Activated T-helper 1 cell treated with anti-CD3 and anti-CD28 coated beads, Interleukin-2, amount 50 U/mL, for 16 hours (primary cell): ENCODE measurements at regions not wholly inside any gene's neighbourhood (a gene's known extent, or its start where the extent isn't known, plus 50 kb on each side); places are given as distances from the start of the nearest gene placed in this dataset.

Experiments used
- DNase-seq, 2 donors: peaks; one replicate each; pipeline ENCODE4 v3.0.0-alpha.2; 2020; ENCODE audit warnings: low read depth in 1 of 2, low spot score in 1 of 2

DNA sequence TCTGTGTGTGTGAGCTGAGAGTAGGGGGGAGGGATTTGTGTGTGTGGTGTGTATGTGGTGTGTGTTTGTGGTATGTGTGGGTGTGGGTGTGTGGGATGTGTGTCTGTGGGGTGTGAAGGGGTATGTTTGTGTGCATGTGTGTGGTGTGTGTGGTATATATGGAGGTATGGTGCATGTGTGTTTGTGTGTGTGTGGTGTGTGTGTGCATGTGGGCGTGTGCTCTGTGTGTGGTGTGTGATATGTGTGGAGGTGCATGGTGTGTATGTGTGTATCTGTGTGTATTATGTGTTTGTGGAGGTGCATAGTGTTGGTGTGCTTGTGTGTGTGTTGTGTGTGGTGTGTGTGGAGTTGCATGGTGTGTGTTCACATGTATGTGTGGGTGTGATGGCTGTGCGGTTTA lies 106.0 kb downstream of the CMPK2 start:
- DNase-seq: no peak

DNA sequence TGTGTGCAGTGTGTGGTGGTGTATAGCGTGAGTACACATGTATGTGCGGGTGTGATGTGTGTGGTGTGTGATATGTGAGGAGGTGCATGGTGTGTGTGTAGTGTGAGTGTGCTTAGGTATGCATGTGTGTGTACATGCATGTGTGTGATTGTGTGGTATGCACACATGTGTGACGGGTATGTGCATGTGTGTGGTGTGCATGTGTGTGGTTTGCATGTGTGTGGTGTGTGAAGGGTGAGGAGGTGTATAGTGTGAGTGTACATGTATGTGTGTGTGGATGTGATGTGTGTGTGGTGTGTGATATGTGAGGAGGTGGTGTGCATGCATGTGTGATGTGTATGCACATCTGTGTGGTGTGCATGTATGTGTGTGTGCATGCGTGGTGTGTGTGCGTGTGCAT lies 105.6 kb downstream of the CMPK2 start:
- no peak for DNase-seq

DNA sequence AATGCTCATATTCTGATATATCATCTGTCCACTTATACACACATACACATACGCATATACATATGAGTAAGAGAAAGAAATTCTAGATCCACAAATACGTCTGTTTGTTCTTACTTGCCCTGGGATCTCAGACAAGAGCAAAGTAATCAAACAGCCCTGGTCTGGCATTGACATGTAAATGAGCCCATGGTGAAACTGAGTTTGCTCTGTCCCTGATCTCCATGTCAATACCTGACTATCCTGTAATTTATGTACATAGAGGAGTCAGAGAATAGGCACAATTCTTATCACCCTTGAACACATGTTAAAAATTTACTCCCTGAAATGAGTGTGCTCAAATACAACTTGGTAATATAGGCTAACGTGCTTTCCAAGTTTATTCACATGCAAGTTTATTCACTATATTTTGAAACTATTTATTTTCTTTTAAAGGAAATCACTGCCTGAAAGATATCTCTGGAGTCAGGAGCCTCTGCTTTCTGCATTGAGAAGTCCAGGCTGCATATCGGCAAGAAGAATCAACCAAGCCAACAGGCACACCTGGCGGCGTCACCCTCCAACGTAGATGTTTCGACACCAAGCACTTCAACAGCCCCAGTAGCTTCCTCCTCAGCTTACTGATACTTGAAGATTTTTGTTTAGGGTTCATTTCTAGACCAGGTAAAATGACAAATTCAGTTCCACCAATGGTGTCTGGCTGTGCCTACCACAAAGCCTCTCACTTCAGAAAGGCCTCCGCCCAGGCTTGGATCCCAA lies 100.6 kb downstream of the CMPK2 start:
- no peak for DNase-seq

DNA sequence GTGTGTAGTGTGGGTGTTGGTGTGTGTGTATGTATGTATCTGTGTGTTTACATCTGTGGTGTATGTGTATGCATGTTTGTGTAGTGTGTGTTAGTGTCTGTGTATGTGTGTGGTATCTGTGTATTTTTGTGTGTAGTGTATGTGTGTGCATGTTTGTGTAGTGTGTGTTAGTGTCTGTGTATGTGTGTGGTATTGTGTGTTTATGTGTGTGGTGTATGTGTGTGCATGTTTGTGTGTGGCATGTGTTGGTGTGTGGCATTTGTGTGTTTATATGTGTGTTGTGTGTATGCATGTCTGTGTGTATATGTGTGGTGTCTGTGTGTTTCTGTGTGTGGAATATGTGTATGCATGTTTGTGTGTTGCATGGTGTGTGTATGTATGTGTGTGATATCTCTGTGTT lies 96.4 kb downstream of the CMPK2 start:
- DNase-seq: no peak

DNA sequence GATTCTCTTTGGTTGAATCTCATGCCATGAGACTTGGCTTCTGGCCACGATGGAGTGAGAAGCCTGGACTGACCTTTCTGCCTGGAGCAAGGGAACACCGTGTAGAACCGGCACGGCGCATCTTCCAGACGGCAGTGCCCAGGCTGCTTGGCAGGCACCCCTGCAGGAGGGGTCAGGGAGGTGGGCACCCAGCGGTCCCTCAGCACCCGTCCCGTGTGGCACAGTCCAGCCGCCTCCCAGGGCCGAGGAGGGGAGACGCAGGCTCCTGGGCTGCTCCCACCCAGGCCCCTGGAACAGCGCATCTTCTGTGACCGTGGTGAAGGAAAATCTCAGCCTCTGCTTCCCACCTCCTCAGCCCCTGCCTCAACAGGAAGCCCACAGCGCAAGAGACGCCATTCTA lies 95.7 kb downstream of the CMPK2 start:
- DNase-seq: no peak

DNA sequence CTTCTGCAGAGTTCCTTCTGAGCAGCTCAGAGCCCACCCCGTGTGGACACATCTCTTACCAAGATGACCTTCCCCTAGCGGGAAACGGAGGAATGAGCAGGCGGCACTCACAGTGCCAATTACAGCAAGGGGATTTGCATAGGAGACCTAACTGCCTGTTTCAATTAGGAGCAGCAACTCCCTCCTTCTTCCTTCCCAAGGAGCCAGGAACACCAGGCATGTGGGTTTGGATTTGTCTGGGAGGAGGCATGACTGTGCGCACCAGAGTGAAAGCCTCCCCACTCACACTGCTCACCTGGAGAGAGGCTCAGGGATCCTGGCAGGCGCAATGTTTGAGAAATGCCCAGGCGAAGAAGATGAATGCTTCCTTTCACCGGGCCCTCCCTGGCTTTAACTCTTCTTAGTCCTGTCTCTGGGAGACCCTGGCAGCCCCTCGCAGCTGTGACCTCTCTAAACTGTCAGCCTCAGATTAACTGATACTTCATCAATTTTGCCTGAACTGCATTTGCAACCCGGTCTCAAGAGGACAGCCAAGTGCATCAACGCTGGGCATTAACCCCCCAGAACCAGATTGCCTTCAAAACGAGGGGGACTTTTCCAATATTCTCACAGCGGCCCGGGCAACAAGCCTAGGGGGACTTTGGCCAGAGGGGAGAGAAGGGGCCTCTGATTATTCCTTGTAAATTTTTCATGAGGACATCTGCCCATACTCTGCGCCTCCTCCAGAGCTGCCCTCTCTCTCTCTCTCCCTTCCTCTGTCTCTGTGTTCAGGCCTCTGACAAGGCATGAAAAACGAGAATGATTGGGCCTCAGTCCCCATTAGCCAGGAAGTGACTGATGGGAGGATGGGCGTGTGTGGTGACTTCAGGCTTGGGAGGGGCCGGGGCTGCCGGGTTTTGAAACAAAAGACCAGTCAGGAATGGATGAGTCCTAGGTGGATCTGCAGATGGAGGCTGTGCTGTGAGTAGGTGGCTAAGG lies 93.8 kb downstream of the CMPK2 start:
- DNase-seq: no peak

DNA sequence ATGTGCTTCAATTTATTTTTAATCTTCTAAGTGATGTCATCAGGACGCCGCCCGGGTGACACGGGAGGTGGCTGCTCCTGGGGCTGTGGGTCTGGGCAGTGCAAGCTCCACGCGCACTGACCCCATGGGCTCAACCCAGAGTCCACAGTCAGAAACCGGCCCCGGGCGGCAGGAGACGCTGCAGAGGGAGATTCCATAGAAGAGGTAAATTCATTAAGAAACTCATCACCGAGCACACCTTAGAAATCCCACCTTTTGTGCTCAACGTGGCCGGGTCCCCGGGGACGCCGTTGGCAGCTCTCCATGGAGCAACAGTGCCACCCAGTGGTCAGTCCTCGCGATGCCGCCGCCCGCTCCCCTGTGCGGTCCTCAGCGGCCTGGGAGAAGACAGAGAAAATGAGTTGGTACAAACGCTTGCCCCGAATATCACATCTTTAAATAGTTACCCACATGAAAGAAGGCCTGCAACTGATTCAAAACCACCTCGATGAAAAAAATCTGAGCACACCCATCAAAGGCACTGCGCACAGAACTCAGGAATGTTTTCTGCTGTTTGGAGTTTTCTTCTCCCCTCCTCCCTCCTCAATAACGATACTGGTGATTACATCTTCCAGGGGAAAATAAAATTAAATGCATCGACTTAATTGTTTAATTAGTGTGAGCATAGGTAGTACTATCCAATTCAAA lies 92.6 kb downstream of the CMPK2 start:
- DNase-seq: peak; percentile 49 to 55

DNA sequence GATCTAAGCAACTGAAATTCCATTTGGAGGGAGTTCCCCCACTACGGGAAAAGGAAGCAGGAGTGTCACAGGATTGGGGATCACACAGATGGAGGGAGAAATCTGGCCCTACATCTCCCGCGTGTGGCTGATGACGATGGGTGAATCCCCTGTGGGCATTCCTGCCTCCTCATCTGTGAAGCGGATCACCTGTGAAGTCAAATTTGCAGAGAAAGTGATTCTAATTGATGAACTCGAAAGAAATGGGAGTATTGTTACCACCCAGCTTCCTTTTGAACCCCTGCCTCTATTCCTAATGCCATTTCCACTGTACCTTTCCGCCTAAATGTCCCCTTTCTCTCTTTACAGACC lies 92.0 kb downstream of the CMPK2 start:
- no peak for DNase-seq

DNA sequence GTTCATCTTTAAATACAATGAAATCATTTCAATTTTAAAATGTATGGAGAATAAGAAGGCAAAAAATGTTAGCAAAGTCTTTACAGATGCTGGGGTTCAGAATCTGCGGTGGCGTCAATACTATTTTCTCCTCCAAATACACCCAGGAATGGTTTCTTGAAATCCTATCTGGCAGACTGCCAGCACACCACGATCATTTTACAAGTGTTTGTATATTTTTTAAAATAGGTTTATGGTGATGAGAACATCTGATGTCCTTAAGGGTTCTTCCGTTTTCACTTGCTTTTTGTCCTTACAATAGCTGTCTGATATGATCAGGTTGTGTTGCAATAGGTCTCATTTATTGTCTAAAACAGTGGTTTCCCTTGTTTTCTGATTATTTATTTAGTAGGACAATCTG lies 89.6 kb downstream of the CMPK2 start:
- DNase-seq: no peak

DNA sequence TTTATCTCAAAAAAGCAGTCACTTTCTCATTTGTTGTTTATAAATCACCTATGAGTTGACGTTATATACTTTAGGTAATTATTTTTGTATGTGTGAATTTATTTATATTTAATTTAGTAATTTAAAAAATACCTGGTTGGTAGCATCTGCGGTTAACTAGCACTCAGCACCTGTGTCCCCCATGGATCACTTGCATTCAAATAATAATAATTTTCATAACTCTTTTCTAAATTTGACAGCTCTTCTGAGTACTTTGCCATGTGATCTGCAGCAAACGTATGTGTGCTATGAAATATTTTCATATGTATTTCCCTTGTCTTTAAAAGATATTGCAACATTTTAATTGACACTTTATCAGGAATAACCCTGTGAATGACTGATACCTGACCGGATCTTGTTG lies 88.1 kb downstream of the CMPK2 start:
- DNase-seq: no peak

DNA sequence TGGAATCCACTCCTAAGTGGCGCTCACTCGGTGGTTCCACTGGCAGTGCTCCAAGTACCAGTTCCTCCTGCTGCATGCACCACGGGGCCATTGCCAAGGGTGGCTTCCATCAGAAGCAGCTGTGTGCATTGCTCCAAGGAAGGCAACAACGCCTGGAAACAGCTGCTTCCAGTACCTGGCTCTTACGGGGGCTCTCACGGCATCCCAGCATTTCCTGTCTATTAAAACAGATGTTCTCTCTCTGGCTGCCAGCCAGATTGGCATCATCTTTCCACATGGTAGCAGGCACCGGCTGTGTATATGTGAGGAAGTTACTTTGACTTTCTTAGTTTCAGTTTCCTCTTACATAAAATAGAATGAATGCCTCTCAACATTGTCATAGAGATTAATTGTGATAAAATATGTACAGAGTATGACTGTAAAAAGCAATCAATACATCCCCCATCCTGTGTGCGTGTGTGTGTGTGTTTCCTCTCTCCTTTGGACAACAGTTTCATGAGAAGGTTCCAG lies 84.9 kb downstream of the CMPK2 start:
- no peak for DNase-seq

DNA sequence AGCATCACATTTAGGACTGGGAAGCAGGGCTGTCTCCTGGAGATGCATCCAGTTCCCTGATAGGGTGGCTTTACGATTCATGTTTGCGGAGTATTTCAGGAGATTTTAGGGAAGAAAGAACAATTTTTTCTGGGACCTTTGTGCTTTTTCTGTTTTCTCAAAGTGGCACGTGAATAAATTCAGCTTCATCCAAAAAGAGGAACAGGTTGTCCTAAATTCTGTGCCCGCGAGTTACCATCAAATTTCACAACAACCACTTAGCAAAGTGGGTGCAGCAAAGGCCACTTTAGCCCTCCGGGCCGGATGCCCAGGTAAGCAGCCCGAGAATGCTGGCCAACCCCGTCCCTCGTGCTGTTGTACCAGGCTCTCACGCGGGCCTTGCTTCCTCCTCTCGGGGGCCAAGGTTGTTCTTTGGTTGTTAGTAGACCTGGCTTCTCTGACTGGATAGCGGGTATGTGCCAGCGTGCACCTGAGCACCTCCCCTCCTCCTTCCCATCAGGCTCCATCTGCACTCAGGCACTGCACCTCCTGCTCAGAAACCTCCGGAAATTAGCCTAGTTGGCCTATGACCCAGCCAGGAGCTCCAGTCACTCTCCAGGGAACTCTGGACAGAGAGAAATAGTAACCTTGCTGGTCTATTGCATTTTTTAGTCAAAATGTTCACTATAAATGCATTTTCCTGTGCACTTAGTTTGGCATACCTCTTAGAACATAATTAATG lies 83.0 kb downstream of the CMPK2 start:
- DNase-seq: no peak

DNA sequence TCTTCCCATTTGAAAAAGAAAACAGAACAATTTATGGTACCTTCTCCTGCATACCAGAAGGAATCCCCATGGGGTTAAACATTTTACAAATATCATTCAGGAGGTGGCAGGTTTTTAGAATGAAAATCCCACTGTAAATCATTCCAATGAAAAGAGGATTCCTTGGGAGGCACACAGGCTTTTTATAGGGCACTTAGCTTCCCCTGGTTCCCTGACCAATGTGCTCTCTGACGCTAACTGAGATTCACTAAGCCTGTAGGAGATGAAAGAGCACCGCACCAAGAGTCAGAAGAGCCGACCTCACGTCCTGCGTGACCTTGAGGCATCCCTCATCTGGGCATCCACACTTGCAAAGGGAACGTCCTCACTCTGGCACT lies 82.5 kb downstream of the CMPK2 start:
- no peak for DNase-seq

DNA sequence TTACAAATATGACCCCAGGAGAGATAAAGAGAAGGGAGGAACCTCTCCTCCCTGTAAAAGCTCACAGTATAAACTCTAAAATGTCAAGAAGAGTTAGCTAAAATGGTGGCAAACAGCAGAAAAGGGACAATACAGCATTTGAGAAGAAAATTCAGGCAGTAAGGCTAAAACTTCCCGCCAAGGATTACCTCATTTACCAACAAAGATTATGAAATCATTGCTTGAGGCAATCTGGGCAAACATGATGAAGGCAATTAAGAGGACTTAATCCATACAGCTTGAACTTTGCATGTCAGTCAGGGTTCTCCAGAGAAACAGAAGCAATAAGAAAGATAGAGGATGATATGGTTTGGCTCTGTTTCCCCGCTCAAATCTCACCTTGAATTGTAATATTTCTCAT lies 81.4 kb downstream of the CMPK2 start:
- DNase-seq: no peak

DNA sequence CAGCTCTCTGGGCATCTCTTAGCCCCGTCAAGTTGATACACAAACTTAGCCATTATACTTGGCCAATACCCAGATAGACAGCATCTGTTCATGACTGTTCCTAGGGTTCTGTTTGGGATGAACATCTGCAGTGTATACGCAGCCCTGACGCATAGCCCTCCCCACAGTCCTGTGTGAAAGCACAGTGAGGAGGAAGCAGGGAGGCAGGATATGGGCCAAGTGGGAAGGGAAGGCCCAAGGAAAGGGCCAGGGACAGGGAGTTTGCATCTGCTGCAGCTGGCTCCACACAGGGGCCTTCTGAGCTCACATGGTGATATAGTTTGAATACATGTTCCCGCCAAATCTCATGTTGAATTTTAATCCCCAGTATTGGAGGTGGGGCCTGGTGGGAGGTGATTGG lies 80.2 kb downstream of the CMPK2 start:
- DNase-seq: no peak

DNA sequence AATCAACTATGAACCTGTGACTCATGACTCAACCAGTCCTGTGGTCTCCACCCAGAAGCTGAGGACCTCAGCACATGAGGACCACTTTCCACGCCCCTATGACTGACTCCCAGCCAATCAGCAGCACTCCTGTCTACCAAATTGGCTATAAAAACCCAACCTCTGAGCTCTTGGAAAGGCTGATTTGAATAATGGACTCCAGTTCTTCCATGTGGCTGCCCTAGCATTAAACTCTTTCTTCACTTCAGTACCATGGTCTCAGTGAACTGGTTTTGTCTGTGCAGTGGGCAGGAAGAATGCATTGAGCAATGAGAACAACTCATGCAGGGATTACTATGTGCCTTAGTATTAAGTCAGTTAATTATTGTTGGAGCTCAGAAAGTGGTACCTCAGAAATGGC lies 78.3 kb downstream of the CMPK2 start:
- DNase-seq: no peak

DNA sequence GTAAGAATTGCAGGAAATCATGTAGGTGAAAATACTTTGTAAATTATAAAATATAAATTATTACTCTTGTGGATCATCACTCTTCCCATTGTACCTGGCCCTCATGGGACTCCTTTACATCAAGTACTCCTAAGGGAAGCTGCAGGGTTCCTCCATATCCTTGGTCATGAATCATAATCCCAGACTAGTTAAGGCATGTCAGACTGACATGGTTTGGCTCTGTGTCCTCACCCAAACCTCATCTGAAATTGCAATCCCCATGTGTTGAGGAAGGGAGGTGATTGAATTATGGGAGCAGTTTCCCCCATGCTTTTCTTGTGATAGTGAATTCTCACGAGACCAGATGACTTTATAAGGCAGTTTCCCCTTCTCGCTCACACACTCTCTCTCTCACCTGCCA lies 77.1 kb downstream of the CMPK2 start:
- DNase-seq: no peak

DNA sequence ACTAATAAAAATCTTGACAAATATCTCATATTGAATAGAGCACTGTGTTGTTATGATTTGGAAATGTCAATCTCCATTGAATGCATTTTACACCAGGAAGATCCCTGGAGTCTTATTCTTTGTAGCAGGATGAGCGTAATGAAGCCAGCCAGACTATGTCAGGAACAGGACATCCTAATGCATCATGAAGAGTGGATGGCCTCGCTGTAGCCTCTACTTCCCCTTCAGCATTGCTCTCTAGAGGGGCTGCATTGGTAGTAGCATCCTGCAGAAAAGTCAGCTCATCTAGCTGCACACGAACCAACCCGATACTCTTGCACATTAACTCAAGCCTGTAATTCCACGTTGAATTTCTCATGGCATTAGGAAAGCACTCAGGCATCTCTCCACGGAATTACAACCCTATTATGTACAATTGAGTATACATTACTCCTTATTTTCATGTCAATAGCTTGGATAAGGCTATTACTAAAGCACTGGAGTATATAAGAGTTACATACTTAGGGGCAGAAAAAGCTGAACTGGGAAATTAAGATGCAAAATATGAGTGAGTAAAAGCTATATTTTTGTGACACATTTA lies 76.1 kb downstream of the CMPK2 start:
- no peak for DNase-seq

DNA sequence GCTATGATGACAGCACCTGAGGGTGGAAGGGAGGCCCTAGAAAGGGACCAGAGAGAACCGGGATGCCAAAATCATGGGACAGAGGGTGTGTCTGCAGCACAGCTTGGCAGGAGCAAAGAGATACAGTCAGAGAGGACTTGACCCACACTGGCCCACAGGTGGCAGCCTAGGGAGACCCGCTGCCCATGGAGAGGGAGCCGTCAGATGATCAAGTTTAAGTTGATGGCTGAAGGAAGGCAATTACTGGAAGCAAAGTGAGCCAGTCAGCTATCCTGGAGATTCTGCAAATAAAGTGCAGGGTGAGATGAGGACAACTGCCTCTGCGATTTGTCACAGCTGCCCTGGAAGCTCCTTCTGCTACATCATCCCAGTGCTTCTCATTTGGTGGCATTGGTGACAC lies 74.0 kb downstream of the CMPK2 start:
- no peak for DNase-seq

DNA sequence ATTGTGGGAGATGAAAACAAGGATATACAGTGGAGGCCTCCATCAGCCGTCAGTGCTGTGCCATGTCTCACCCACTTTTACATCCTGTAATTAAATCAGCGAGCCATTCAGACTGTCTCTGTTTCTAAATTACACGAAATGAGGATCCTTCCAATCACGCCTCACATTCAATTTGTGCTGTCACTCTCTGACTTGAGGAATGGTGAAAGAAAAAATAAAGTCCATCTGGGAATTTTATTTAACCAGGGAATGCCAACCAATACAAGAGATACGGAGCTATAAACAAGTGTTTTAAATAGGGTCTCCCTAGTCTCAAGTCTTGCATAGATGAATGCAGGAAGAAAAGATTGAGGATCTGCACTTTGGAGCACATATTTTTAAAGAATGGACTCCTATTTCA lies 72.8 kb downstream of the CMPK2 start:
- DNase-seq: no peak

DNA sequence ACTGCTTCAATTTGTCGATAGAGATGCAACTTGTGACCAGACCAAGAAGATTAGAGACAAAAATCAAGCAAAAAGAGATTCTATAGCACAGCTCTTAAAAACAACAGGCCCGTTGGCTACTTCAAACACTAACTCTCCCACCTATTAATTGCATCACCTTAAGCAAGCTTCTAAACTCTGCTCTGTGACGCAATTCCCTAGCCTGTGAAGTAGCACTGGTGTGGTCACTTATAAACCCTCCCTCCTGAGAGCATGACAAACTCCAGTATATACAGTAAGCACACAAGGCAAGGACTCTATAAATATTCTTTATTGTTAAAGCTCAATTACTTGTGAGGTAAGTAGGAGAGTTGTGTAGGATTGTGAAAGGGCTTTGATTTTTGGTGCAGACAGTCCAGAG lies 72.3 kb downstream of the CMPK2 start:
- no peak for DNase-seq
